ENCODE measurements at regions not wholly inside any gene's neighbourhood (a gene's known extent, or its start where the extent isn't known, plus 50 kb on each side); places are given as distances from the start of the nearest gene placed in this dataset.

- in situ Hi-C loops (cut with HindIII; ENCODE audit: low sequenced_read_pairs): no loop called here
These were observed 222.9 kb upstream of the MEF2C start for GRCh38 chr5:89105836-89106235.

DNA sequence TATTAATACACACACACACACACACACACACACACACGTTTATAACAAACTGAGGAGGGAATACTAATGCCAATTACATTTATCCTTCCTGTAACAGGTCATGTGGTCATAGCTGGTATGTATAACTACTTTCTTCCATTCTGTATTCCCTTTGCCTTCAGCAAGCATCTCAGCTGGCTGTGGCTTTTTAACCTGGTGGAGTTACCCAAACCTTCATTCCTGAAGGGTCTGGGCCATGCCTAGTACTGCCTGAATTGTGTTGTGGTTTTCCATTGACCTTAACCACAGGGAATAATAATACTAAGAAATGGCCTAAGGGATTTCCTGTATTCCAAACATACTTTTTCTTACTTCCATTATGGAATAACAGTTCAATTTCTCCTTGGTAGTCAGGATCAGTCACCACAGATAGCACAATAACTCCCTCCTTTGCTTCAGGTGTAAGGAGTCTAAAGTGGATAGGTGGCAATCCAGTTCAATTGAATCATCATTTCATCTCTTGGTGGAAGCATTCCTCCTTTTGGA, 222.2 kb upstream of the MEF2C start:
- in situ Hi-C loops (cut with HindIII; ENCODE audit: low sequenced_read_pairs): no loop called here
- TF ChIP-seq, protein P1, sequence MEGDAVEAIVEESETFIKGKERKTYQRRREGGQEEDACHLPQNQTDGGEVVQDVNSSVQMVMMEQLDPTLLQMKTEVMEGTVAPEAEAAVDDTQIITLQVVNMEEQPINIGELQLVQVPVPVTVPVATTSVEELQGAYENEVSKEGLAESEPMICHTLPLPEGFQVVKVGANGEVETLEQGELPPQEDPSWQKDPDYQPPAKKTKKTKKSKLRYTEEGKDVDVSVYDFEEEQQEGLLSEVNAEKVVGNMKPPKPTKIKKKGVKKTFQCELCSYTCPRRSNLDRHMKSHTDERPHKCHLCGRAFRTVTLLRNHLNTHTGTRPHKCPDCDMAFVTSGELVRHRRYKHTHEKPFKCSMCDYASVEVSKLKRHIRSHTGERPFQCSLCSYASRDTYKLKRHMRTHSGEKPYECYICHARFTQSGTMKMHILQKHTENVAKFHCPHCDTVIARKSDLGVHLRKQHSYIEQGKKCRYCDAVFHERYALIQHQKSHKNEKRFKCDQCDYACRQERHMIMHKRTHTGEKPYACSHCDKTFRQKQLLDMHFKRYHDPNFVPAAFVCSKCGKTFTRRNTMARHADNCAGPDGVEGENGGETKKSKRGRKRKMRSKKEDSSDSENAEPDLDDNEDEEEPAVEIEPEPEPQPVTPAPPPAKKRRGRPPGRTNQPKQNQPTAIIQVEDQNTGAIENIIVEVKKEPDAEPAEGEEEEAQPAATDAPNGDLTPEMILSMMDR (IDR thresholded peaks at IDR 0.05; ENCODE audit: low read depth, low read length): no peak
- DNase-seq (ENCODE audit: low read depth, low spot score): peak; percentile 22
- H3K4me3 ChIP-seq (ENCODE audit: low read depth, low read length): no peak overlapping the region

More at GRCh38 chr5:89105836-89106235, 222.9 kb upstream of the MEF2C start:
- peak; percentile 24 for DNase-seq (ENCODE audit: low read depth, low spot score)
- TF ChIP-seq, protein P1 (IDR thresholded peaks at IDR 0.05; ENCODE audit: low read depth, low read length): no peak
- H3K4me3 ChIP-seq (ENCODE audit: low read depth, low read length): no peak overlapping the region

DNA sequence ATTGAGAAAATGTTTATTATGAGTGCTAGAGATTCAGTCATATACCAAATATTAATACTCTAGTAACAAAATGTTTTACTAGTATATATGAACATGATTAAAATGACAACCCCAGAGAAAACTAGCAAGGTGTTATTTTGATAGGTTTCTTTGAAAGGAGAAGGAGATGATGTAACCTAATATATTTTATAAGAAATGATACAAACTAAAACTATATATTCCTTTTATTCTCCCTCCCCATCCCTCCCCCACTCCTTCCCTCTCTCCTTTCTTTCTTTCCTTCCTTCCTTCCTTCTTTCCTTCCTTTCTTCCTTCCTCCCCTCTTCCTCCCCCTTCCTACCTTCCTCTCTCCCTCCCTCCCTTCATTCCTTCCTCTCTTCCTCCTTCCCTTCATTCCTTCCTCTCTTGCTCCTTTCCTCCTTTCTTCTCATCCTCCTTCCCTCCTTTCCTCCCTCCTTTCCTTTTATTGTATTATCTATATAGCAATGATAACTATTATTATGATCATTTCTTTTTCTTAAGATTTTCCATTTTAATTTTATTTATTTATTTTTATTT, 215.3 kb upstream of the MEF2C start:
- no peak for DNase-seq (ENCODE audit: low read depth, low spot score)
- in situ Hi-C loops (cut with HindIII; ENCODE audit: low sequenced_read_pairs): no loop called here
- TF ChIP-seq, protein P1 (IDR thresholded peaks at IDR 0.05; ENCODE audit: low read depth, low read length): no peak
- H3K4me3 ChIP-seq (ENCODE audit: low read depth, low read length): no peak overlapping the region

- DNase-seq (ENCODE audit: low read depth, low spot score): no peak
- no peak overlapping the region for H3K4me3 ChIP-seq (ENCODE audit: low read depth, low read length)
- in situ Hi-C loops (cut with HindIII; ENCODE audit: low sequenced_read_pairs): no loop called here
- TF ChIP-seq, protein P1 (IDR thresholded peaks at IDR 0.05; ENCODE audit: low read depth, low read length): no peak
These were observed 214.1 kb upstream of the MEF2C start for GRCh38 chr5:89097103-89097502.

GRCh38 chr5:89095341-89095740, 212.4 kb upstream of the MEF2C start:
- TF ChIP-seq, protein P1 (IDR thresholded peaks at IDR 0.05; ENCODE audit: low read depth, low read length): no peak

DNA sequence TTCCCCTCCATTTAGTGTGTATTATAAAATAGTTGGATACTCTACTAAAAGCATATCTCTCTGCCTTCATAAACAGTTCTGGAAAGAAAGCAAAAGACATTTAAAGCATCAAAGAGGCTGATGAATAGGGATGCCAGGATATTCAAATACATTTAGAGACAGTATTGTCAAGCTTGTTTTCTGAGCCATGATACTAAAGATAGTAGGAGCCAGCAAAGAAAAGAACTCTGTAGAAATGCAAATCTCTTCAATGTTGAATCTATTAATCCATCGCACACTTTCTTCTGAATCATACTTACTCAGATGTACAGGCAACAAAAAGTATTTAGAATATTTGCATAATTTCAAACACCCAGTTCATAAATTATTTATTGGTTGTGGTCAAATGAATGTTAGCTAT, 207.1 kb upstream of the MEF2C start:
- no peak overlapping the region for H3K4me3 ChIP-seq (ENCODE audit: low read depth, low read length)
- TF ChIP-seq, protein P1 (IDR thresholded peaks at IDR 0.05; ENCODE audit: low read depth, low read length): no peak
- no peak for DNase-seq (ENCODE audit: low read depth, low spot score)
- in situ Hi-C loops (cut with HindIII; ENCODE audit: low sequenced_read_pairs): no loop called here

More at GRCh38 chr5:89095341-89095740, 212.4 kb upstream of the MEF2C start:
- no peak overlapping the region for H3K4me3 ChIP-seq (ENCODE audit: low read depth, low read length)
- no peak for DNase-seq (ENCODE audit: low read depth, low spot score)
- in situ Hi-C loops (cut with HindIII; ENCODE audit: low sequenced_read_pairs): no loop called here
